ENCODE measurements at regions not wholly inside any gene's neighbourhood (a gene's known extent, or its start where the extent isn't known, plus 50 kb on each side); places are given as distances from the start of the nearest gene placed in this dataset.
"Not testable (repeated sequence)": the region's sequence is repeated elsewhere in the genome, so short reads cannot be mapped to it uniquely, and the experiment has no call there.

DNA sequence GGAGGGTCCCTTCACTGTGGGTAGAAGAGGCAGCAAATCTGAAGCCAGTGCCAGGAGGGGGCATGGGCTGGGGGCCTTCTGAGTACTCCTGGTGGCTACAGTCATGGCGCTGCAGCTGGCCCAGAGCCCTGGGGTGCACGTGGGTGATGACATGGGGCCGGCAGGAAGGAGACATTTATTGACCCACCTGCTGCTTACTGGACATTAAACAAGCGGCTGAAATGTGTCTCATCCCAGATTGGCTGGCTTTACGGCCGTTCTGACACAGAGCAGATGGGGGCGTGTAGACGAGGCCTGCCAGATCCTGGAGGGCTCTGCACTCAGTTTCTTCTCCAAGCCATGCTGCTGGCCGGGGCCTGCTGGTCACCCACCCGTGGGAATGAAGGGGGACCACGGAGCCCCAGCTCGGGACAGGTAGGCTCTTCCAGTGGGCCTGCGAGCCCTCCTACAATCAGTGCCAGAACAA is 906.9 kb downstream of the BRD1 start:
- TF ChIP-seq, protein P1, sequence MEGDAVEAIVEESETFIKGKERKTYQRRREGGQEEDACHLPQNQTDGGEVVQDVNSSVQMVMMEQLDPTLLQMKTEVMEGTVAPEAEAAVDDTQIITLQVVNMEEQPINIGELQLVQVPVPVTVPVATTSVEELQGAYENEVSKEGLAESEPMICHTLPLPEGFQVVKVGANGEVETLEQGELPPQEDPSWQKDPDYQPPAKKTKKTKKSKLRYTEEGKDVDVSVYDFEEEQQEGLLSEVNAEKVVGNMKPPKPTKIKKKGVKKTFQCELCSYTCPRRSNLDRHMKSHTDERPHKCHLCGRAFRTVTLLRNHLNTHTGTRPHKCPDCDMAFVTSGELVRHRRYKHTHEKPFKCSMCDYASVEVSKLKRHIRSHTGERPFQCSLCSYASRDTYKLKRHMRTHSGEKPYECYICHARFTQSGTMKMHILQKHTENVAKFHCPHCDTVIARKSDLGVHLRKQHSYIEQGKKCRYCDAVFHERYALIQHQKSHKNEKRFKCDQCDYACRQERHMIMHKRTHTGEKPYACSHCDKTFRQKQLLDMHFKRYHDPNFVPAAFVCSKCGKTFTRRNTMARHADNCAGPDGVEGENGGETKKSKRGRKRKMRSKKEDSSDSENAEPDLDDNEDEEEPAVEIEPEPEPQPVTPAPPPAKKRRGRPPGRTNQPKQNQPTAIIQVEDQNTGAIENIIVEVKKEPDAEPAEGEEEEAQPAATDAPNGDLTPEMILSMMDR (IDR thresholded peaks at IDR 0.05; ENCODE audit: extremely low read depth, missing control alignments), result no peak
- no peak for DNase-seq (ENCODE audit: low spot score)

DNA sequence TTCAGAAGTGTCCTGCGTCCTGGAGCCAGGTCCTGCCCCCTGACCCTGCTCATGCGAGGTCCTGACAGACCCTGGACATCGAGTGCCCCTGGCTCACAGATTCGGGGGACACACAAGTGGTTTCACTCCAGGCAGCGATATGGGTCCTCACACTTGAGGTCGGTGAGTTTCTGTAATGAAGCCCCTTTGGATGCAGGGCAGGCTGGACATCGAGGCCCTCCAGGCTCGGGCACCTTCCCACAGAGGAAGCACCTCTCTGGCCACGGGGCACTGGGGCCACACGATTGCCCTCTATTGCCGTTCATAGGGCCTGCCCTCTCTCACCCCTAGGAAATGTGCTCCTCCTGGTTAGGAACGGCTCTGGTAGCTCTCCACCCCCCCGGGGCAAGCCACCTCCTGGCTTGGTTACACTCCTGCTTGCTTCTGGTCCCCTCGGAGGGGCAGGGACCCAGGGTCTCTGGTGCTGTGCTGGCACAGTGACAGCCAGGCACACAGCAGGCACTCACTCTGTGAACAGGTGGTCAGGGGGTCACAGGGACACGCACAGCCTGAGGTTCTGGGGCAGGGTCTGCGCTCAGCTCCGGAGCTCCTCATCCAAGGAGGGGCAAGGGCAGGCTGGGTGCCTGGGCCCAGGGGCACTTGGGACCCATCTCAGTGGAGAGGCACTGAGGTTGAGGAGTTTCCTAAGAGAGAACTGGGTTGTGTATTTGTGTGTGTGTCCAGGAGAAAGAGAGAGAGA is 907.7 kb downstream of the BRD1 start:
- TF ChIP-seq, protein P1 (IDR thresholded peaks at IDR 0.05; ENCODE audit: extremely low read depth, missing control alignments), result no peak
- DNase-seq (ENCODE audit: low spot score), result no peak

DNA sequence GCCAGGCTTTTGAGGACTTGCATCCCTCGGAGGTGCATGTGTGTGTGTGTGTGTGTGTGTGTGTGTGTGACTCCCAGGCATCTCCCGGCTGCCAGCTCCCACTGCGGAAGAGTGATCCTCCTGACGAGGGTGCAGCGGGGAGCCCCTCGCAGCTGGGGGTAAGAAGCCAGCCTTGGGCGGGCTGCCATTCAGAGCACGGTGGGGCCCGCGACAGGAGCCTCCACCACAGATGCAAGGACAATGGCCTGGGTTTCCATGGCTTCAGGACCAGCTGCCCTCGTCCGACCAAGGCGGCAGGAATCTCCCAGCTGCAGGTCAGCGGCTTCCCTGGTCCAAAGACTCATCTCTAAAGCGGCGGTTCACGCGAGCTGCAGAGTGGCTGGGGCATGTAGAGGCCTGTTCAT is 908.5 kb downstream of the BRD1 start:
- DNase-seq (ENCODE audit: low spot score), result no peak
- TF ChIP-seq, protein P1 (IDR thresholded peaks at IDR 0.05; ENCODE audit: extremely low read depth, missing control alignments), result no peak

DNA sequence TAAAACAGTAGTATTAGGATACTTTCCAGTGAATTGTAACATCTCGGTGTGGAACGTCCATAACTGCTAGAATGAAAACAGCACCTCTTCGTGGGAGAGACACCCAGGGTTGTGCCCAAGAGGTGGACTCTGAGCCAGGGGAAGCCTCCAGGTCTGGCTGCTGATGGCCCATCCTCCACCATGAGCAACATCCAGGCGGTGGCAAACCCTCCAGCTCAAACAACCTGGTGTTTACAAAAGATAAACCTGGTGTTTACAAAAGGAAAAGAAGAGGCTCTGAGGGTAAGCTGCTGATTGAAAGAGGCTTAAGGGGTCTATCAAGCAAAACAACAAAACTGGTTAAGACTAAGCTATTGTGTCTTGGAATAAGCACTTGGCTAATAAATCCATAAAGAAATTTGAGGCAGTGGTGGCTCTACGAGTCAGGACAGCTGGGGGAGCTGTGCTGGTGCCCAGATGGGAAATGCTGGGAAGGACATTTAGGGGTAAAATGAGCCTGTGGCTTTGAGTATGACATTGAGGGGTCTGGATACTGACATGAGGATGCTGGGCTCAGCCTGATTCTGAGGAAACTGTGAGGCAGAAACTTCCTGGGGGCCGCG is 909.0 kb downstream of the BRD1 start:
- TF ChIP-seq, protein P1 (IDR thresholded peaks at IDR 0.05; ENCODE audit: extremely low read depth, missing control alignments), result no peak
- DNase-seq (ENCODE audit: low spot score), result no peak

DNA sequence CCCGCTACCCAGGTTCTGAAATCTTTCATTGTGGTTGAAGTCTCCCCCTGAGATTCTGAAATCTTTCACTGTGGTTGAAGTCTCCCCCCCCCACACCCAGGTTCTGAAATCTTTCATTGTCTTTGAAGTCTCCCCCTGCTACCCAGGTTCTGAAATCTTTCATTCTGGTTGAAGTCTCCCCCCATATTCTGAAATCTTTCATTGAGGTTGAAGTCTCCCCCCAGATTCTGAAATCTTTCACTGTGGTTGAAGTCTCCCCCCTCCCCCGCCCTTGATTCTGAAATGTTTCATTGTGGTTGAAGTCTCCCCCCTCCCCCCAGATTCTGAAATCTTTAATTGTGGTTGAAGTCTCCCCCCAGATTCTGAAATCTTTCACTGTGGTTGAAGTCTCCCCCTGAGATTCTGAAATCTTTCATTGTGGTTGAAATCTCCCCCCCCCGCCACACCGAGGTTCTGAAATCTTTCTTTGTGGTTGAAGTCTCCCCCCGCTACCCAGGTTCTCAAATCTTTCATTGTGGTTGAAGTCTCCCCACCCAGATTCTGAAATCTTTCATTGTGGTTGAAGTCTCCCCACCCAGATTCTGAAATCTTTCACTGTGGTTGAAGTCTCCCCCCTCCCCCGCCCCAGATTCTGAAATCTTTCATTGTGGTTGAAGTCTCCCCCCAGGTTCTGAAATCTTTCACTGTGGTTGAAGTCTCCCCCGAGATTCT is 915.2 kb downstream of the BRD1 start:
- not testable (repeated sequence) for DNase-seq (ENCODE audit: low spot score)

DNA sequence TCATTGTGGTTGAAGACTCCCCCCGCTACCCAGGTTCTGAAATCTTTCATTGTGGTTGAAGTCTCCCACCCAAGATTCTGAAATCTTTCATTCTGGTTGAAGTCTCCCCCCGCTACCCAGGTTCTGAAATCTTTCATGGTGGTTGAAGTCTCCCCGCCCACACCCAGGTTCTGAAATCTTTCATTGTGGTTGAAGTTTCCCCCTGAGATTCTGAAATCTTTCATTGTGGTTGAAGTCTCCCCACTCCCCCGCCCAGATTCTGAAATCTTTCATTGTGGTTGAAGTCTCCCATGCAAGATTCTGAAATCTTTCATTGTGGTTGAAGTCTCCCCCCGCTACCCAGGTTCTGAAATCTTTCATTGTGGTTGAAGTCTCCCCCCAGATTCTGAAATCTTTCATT is 916.0 kb downstream of the BRD1 start:
- not testable (repeated sequence) for DNase-seq (ENCODE audit: low spot score)

DNA sequence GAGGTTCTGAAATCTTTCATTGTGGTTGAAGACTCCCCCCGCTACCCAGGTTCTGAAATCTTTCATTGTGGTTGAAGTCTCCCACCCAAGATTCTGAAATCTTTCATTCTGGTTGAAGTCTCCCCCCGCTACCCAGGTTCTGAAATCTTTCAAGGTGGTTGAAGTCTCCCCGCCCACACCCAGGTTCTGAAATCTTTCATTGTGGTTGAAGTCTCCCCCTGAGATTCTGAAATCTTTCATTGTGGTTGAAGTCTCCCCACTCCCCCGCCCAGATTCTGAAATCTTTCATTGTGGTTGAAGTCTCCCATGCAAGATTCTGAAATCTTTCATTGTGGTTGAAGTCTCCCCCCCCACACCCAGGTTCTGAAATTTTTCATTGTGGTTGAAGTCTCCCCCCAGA is 916.6 kb downstream of the BRD1 start:
- DNase-seq (ENCODE audit: low spot score), result not testable (repeated sequence)

DNA sequence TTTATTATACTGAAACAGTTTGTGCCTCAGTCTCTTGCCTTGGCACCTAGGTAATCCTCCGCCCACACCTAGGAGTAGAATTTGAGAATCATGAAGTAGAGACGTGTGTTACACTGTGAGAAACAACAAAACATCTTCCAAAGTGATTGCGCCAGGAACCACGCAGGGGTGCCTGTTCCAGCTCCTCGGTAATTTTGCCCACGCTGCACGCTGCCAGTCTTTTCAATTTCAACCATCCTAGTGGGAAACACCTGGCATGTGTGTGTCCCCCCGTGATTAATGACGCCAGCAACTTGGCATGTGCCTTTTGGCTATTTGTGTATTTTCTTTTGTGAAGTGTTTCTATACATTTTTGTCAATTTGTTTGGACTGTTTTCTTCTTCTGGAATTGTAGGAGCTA is 919.1 kb downstream of the BRD1 start:
- DNase-seq (ENCODE audit: low spot score), result no peak
- TF ChIP-seq, protein P1 (IDR thresholded peaks at IDR 0.05; ENCODE audit: extremely low read depth, missing control alignments), result no peak

DNA sequence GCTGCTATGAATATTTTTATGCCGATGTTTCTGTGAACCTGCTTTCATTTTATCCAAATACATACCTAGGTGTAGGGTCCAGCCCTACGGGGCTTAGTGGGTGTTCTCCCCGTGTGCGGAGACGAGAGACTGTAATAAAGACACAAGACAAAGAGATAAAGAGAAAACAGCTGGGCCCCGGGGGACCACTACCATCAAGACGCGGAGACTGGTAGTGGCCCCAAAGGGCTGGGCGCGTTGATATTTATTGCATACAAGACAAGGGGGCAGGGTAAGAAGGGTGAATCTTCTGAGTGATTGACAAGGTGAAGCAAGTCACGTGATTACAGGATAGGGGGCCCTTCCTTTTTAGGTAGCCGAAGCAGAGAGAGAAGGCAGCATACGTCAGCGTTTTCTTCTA is 920.1 kb downstream of the BRD1 start:
- TF ChIP-seq, protein P1 (IDR thresholded peaks at IDR 0.05; ENCODE audit: extremely low read depth, missing control alignments), result no peak
- no peak for DNase-seq (ENCODE audit: low spot score)

Data from GM20000 (cell line).